ENCODE measurements at regions not wholly inside any gene's neighbourhood (a gene's known extent, or its start where the extent isn't known, plus 50 kb on each side); places are given as distances from the start of the nearest gene placed in this dataset.

- TF ChIP-seq CTCF (IDR thresholded peaks at IDR 0.05) (no peak), POLR2A (IDR thresholded peaks at IDR 0.05) (no peak)
Measured at GRCh38 chr1:59156051-59156450, 140.8 kb upstream of the FGGY start.
